Trophoblast cell (in vitro differentiated cells and primary cell): ENCODE measurements at regions not wholly inside any gene's neighbourhood (a gene's known extent, or its start where the extent isn't known, plus 50 kb on each side); places are given as distances from the start of the nearest gene placed in this dataset.
A peak's percentile ranks its signal among the peaks of the same experiment; 100 is the strongest.

Experiments used
- DNase-seq, 2 donors: peaks; one replicate each; pipeline ENCODE4 v3.0.0-alpha.2; 2016
- H2AFZ ChIP-seq: 2 replicates; pipeline ENCODE4 v1.6.1; 2013; ENCODE audit warnings: low read length, moderate library complexity, mild to moderate bottlenecking; ENCODE audit not compliant: insufficient read depth, poor library complexity
- H2AK5ac ChIP-seq: 2 replicates; pipeline ENCODE4 v1.6.1; 2013; ENCODE audit warnings: mild to moderate bottlenecking, low read length
- H2BK120ac ChIP-seq: 2 replicates; pipeline ENCODE4 v1.6.1; 2013; ENCODE audit warnings: low read length, mild to moderate bottlenecking, moderate library complexity; ENCODE audit not compliant: insufficient read depth, poor library complexity
- H2BK12ac ChIP-seq: 2 replicates; pipeline ENCODE4 v1.6.1; 2013; ENCODE audit warnings: mild to moderate bottlenecking, low read length, moderate library complexity
- H2BK5ac ChIP-seq: 2 replicates; pipeline ENCODE4 v1.6.1; 2013; ENCODE audit warnings: low read length, low read depth, moderate library complexity, mild to moderate bottlenecking; ENCODE audit not compliant: poor library complexity
- H3K14ac ChIP-seq: 2 replicates; pipeline ENCODE4 v1.6.1; 2013; ENCODE audit warnings: mild to moderate bottlenecking, low read length
- H3K18ac ChIP-seq: 2 replicates; pipeline ENCODE4 v1.6.1; 2013; ENCODE audit warnings: mild to moderate bottlenecking, low read length
- H3K23ac ChIP-seq: 2 replicates; pipeline ENCODE4 v1.6.1; 2013; ENCODE audit warnings: low read length
- H3K27ac ChIP-seq: 2 replicates; pipeline ENCODE4 v1.5.1; 2013; ENCODE audit warnings: low read depth, mild to moderate bottlenecking, inconsistent platforms, low read length, moderate library complexity
- H3K27me3 ChIP-seq: 2 replicates; pipeline ENCODE4 v1.6.1; 2013; ENCODE audit warnings: inconsistent platforms, mild to moderate bottlenecking, low read length, moderate library complexity; ENCODE audit not compliant: insufficient read depth
- H3K36me3 ChIP-seq, 2 experiments: 1 replicate in 1 of 2; 2 replicates in 1 of 2; pipeline ENCODE4 v1.6.1; 2013; ENCODE audit warnings: low read length in 2 of 2, mild to moderate bottlenecking in 2 of 2, moderate library complexity in 1 of 2; ENCODE audit not compliant: insufficient read depth in 2 of 2, control insufficient read depth in 1 of 2
- H3K4ac ChIP-seq: 2 replicates; pipeline ENCODE4 v1.6.1; 2013; ENCODE audit warnings: low read depth, mild to moderate bottlenecking, low read length, moderate library complexity
- H3K4me1 ChIP-seq, 2 experiments: 1 replicate in 1 of 2; 2 replicates in 1 of 2; pipeline ENCODE4 v1.6.1; 2013; ENCODE audit warnings: low read length in 2 of 2, mild to moderate bottlenecking in 2 of 2, moderate library complexity in 1 of 2; ENCODE audit not compliant: insufficient read depth in 2 of 2, control insufficient read depth in 1 of 2
- H3K4me2 ChIP-seq: 2 replicates; pipeline ENCODE4 v1.6.1; 2013; ENCODE audit warnings: inconsistent platforms, mild to moderate bottlenecking, low read length, moderate library complexity
- H3K4me3 ChIP-seq: 2 replicates; pipeline ENCODE4 v1.5.1; 2013; ENCODE audit warnings: mild to moderate bottlenecking, low read depth, low read length, inconsistent platforms
- H3K79me1 ChIP-seq: one replicate; pipeline ENCODE4 v1.6.1; 2013; ENCODE audit warnings: low read length
- H3K79me2 ChIP-seq: 2 replicates; pipeline ENCODE4 v1.6.1; 2013; ENCODE audit warnings: low read length, mild to moderate bottlenecking; ENCODE audit not compliant: control insufficient read depth, insufficient read depth, poor library complexity
- H3K9ac ChIP-seq: 2 replicates; pipeline ENCODE4 v1.6.1; 2013; ENCODE audit warnings: mild to moderate bottlenecking, low read length
- H3K9me3 ChIP-seq: 2 replicates; pipeline ENCODE4 v1.6.1; 2013; ENCODE audit warnings: low read depth, mild to moderate bottlenecking, control low read depth, inconsistent platforms, low read length; ENCODE audit not compliant: insufficient read depth
- H4K12ac ChIP-seq: 2 replicates; pipeline ENCODE4 v1.6.1; 2013; ENCODE audit warnings: low read depth, mild to moderate bottlenecking, low read length, moderate library complexity
- H4K8ac ChIP-seq: 2 replicates; pipeline ENCODE4 v1.6.1; 2013; ENCODE audit warnings: low read depth, mild to moderate bottlenecking, low read length, moderate library complexity
- H4K91ac ChIP-seq: one replicate; pipeline ENCODE4 v1.6.1; 2013; ENCODE audit warnings: low read depth, mild to moderate bottlenecking, low read length, moderate library complexity
- WGBS: extraction: QIAGEN DNeasy Blood & Tissue Kit; methylation state at CpG from one replicate; pipeline ENCODE4 v1.1.7; 2013; ENCODE audit warnings: missing lambda C conversion rate; ENCODE audit not compliant: insufficient read length, insufficient coverage; ENCODE audit errors: extremely low coverage; 5-methylcytosine and 5-hydroxymethylcytosine counted together

DNA sequence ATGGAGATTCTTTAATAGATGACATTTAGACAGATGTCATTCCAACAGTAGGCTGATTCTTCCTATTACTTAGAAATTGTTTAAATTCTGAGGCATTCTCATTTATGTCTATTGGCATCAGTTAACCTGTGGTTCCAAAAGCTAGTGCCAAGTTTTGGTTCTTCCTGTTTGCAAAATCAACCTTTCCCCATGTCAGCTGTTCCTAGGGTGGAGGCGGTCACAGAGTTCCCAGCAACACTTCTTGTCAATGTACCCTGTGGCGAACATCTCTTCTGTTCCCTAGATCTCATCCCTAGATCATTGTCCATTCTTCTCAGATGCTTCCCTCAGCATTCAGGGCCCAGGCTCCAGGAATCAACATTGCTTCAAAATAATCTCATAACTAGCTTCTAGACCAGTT is 140.9 kb downstream of the PHLDA1 start:
- Histone ChIP-seq H3K4me3 (no peak overlapping the region), H3K4me1 (peaks cover 3 to 4% of the 10 kb centered on the region in 2 experiments), H3K4ac (no peak overlapping the region), H3K79me2 (no peaks in the 10 kb centered on the region), H2BK12ac (no peak overlapping the region), H3K4me2 (no peak overlapping the region), H2AK5ac (no peak overlapping the region), H2AFZ (no peak overlapping the region), H4K91ac (no peak overlapping the region), H2BK120ac (no peak overlapping the region), H3K14ac (no peak overlapping the region), H3K27ac (peak overlapping the region; percentile 22), H3K36me3 (no peaks in the 10 kb centered on the region), H4K8ac (no peak overlapping the region), H2BK5ac (no peak overlapping the region), H3K27me3 (no peaks in the 10 kb centered on the region), H3K9ac (no peak overlapping the region), H3K18ac (no peak overlapping the region), H3K23ac (no peak overlapping the region), H3K79me1 (no peaks in the 10 kb centered on the region), H3K9me3 (no peaks in the 10 kb centered on the region), H4K12ac (no peak overlapping the region)
- DNase-seq = no peak
- no CpG with 5 or more reads among the region's 2 CpGs for WGBS

DNA sequence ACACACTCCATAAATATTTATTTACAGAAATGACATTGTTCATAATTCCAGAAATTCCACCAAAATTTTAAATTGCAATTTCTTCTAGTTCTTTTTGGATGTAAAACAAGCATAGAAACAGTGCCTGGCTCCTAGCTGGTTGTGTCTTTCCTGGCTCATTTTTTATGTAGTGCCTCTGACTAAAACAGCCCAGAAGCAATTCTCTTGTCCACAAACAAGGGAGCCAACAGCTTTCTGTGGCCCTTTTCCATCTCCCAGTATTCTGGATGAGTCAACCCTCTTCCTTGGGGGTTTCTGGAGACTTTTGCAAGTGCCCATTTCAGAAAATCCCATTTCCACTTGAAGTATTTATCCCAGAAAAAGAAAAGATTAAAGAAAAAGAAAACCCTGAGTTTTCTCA is 141.4 kb downstream of the PHLDA1 start:
- Histone ChIP-seq H2AFZ (no peak overlapping the region), H4K12ac (no peak overlapping the region), H3K18ac (no peak overlapping the region), H3K4me1 (peaks cover 3 to 4% of the 10 kb centered on the region in 2 experiments), H3K79me1 (no peaks in the 10 kb centered on the region), H3K27me3 (no peaks in the 10 kb centered on the region), H4K8ac (no peak overlapping the region), H2BK5ac (no peak overlapping the region), H3K4me2 (no peak overlapping the region), H3K4ac (no peak overlapping the region), H2AK5ac (no peak overlapping the region), H3K79me2 (no peaks in the 10 kb centered on the region), H3K14ac (no peak overlapping the region), H2BK120ac (no peak overlapping the region), H3K9ac (no peak overlapping the region), H2BK12ac (no peak overlapping the region), H3K36me3 (no peaks in the 10 kb centered on the region), H3K4me3 (no peak overlapping the region), H3K27ac (no peak overlapping the region), H4K91ac (no peak overlapping the region), H3K9me3 (no peaks in the 10 kb centered on the region), H3K23ac (no peak overlapping the region)
- no peak for DNase-seq

DNA sequence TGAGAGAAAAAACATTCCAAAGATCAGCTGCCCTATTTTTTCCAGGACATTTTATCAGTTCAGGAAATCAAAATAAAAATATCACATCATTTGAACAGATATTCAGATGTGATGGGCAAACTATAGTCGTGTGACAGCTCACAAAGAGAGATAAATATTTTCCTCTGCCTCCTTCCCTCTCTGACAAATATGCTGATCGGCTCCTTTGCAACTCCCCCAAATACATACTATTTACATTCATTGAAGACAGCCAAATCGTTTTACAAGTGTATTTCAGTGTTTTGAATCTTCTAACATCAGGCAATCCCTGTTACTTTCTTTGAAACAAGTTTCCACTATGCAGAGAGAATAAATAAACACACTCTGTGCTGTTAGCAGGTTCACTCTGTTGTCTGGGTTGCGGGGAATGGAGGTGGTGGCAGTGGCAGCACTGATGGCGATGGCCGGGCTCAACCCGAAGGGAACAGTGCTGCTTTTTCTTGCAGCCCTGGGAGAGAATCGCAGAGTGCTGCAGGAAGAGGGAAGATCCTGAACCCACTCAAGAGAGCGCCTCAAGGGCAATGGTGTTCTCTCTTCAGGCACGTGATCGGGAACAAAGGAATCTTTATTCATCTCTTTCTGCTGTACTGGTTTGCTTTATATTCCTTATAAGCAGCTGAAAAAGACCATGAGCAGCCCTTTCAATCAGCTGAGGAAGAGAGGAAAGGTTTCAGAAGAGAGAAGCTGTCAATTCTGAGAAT is 142.5 kb downstream of the PHLDA1 start:
- H3K23ac ChIP-seq = no peak overlapping the region
- no peaks in the 10 kb centered on the region for H3K79me1 ChIP-seq
- H3K4ac ChIP-seq = no peak overlapping the region
- no peak overlapping the region for H2BK12ac ChIP-seq
- no peak overlapping the region for H4K12ac ChIP-seq
- H3K9me3 ChIP-seq = no peaks in the 10 kb centered on the region
- peaks cover 3 to 4% of the 10 kb centered on the region in 2 experiments for H3K4me1 ChIP-seq
- WGBS = no CpG with 5 or more reads among the region's 11 CpGs
- H3K9ac ChIP-seq = no peak overlapping the region
- no peak overlapping the region for H3K4me2 ChIP-seq
- H3K4me3 ChIP-seq = no peak overlapping the region
- H2AFZ ChIP-seq = no peak overlapping the region
- no peaks in the 10 kb centered on the region for H3K27me3 ChIP-seq
- H2BK5ac ChIP-seq = no peak overlapping the region
- no peak overlapping the region for H4K91ac ChIP-seq
- DNase-seq = no peak
- H2BK120ac ChIP-seq = no peak overlapping the region
- H3K18ac ChIP-seq = no peak overlapping the region
- no peaks in the 10 kb centered on the region for H3K79me2 ChIP-seq
- no peaks in the 10 kb centered on the region for H3K36me3 ChIP-seq
- H4K8ac ChIP-seq = peak overlapping the region; percentile 9
- no peak overlapping the region for H2AK5ac ChIP-seq
- H3K27ac ChIP-seq = no peak overlapping the region
- H3K14ac ChIP-seq = no peak overlapping the region

DNA sequence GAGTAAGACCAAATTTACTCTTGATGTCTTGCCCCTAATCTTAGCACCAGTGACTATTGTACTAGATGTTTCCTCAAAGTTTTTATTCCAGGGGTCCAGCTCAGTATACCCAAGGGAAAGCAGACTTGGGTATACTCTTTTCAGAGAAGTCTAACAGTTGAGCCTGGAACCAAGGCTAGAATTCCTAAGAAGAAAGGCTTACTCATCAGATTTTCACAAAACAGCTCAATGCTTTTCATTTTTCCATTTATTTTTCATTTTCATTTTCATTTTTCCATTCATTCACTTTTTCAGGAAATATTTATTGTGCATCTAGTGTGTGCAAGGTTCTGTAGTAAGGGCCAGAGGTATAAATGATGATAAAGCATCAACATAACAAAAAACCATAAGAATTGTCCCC is 143.2 kb downstream of the PHLDA1 start:
- no peak overlapping the region for H2AK5ac ChIP-seq
- no peaks in the 10 kb centered on the region for H3K27me3 ChIP-seq
- no peak overlapping the region for H3K14ac ChIP-seq
- H3K4me2 ChIP-seq = no peak overlapping the region
- H2BK120ac ChIP-seq = no peak overlapping the region
- no peak overlapping the region for H3K4ac ChIP-seq
- H3K4me3 ChIP-seq = no peak overlapping the region
- H4K91ac ChIP-seq = no peak overlapping the region
- H2AFZ ChIP-seq = no peak overlapping the region
- DNase-seq = no peak
- no peak overlapping the region for H4K8ac ChIP-seq
- no peak overlapping the region for H4K12ac ChIP-seq
- H3K9me3 ChIP-seq = no peaks in the 10 kb centered on the region
- H3K23ac ChIP-seq = no peak overlapping the region
- no peak overlapping the region for H3K18ac ChIP-seq
- H2BK5ac ChIP-seq = no peak overlapping the region
- H3K79me2 ChIP-seq = no peaks in the 10 kb centered on the region
- no peak overlapping the region for H3K27ac ChIP-seq
- no peaks in the 10 kb centered on the region for H3K36me3 ChIP-seq
- H2BK12ac ChIP-seq = no peak overlapping the region
- no peaks in the 10 kb centered on the region for H3K79me1 ChIP-seq
- peaks cover 3 to 4% of the 10 kb centered on the region in 2 experiments for H3K4me1 ChIP-seq
- no peak overlapping the region for H3K9ac ChIP-seq
